Right lobe of liver (tissue), 4 donors: ENCODE measurements at regions not wholly inside any gene's neighbourhood (a gene's known extent, or its start where the extent isn't known, plus 50 kb on each side); places are given as distances from the start of the nearest gene placed in this dataset.

ENCODE experiments used
- POLR2A ChIP-seq: fragments of 450-650 bp; IDR thresholded peaks from one replicate; pipeline ENCODE4 v1.6.1; 2017; ENCODE audit warnings: antibody characterized with exemption, mild to moderate bottlenecking
- TF ChIP-seq, protein P1 (sequence below), 4 donors: fragments of 200-600 bp in 3 of 4; fragments of 450-650 bp in 1 of 4; IDR thresholded peaks; one replicate each; pipeline versions ENCODE4 v1.5.1 to v1.8.0; 2016 to 2022; ENCODE audit warnings: antibody characterized with exemption in 4 of 4, mild to moderate bottlenecking in 2 of 4
- donor health status: DM: no; HTN: no; CAD: no.
- donor health status: DM: no; HTN: no; CAD: no.
- donor health status: DM: no; HTN: yes; CAD: no.

DNA sequence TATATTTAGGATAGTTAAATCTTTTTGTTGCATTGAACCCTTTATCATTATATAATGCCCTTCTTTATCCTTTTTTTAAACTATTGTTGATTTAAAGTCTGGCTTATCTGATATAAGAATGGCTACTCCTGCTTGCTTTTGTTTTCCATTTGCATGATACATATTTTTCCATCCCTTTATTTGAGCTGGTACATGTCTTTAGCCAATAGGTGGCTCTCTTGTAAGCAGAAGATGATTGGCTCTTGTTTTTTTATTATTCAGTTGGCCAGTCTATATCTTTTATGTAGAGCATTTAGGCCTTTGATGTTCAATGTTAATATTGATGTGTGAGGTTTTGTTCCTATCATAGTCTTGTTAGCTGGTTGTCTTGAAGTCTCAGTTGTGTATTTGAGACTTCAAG lies 99.5 kb upstream of the MCTP2 start:
- TF ChIP-seq, protein P1, sequence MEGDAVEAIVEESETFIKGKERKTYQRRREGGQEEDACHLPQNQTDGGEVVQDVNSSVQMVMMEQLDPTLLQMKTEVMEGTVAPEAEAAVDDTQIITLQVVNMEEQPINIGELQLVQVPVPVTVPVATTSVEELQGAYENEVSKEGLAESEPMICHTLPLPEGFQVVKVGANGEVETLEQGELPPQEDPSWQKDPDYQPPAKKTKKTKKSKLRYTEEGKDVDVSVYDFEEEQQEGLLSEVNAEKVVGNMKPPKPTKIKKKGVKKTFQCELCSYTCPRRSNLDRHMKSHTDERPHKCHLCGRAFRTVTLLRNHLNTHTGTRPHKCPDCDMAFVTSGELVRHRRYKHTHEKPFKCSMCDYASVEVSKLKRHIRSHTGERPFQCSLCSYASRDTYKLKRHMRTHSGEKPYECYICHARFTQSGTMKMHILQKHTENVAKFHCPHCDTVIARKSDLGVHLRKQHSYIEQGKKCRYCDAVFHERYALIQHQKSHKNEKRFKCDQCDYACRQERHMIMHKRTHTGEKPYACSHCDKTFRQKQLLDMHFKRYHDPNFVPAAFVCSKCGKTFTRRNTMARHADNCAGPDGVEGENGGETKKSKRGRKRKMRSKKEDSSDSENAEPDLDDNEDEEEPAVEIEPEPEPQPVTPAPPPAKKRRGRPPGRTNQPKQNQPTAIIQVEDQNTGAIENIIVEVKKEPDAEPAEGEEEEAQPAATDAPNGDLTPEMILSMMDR (IDR thresholded peaks at IDR 0.05), result no peak
- no peak for TF ChIP-seq POLR2A
